ENCODE measurements at regions not wholly inside any gene's neighbourhood (a gene's known extent, or its start where the extent isn't known, plus 50 kb on each side); places are given as distances from the start of the nearest gene placed in this dataset.

GRCh38 chrX:22395372-22395771 is 122.7 kb downstream of the CBLL2 start:
- no peak for DNase-seq (ENCODE audit: low spot score)

GRCh38 chrX:22396408-22396807 is 123.7 kb downstream of the CBLL2 start:
- DNase-seq (ENCODE audit: low spot score) = no peak

- DNase-seq (ENCODE audit: low spot score) = no peak
Measured at GRCh38 chrX:22397566-22397965, 124.9 kb downstream of the CBLL2 start.

- no peak for DNase-seq (ENCODE audit: low spot score)
Measured at GRCh38 chrX:22399437-22400192, 126.9 kb downstream of the CBLL2 start.

- DNase-seq (ENCODE audit: low spot score) = no peak
Measured at GRCh38 chrX:22404297-22404696, 131.6 kb downstream of the CBLL2 start.

GRCh38 chrX:22406201-22406737 is 133.6 kb downstream of the CBLL2 start:
- no peak for DNase-seq (ENCODE audit: low spot score)

- no peak for DNase-seq (ENCODE audit: low spot score)
Measured at GRCh38 chrX:22409418-22409817, 136.7 kb downstream of the CBLL2 start.

GRCh38 chrX:22424122-22424915 is 151.6 kb downstream of the CBLL2 start:
- DNase-seq (ENCODE audit: low spot score) = no peak

GRCh38 chrX:22424919-22425318 is 152.2 kb downstream of the CBLL2 start:
- DNase-seq (ENCODE audit: low spot score) = no peak

- DNase-seq (ENCODE audit: low spot score) = no peak
Measured at GRCh38 chrX:22429704-22430103, 157.0 kb downstream of the CBLL2 start.

- no peak for DNase-seq (ENCODE audit: low spot score)
Measured at GRCh38 chrX:22430701-22431100, 158.0 kb downstream of the CBLL2 start.

GRCh38 chrX:22433292-22434070 is 160.8 kb downstream of the CBLL2 start:
- DNase-seq (ENCODE audit: low spot score) = no peak

- DNase-seq (ENCODE audit: low spot score) = no peak
Measured at GRCh38 chrX:22445880-22446279, 173.2 kb downstream of the CBLL2 start.

- no peak for DNase-seq (ENCODE audit: low spot score)
Measured at GRCh38 chrX:22462959-22463358, 190.2 kb downstream of the CBLL2 start.

- DNase-seq (ENCODE audit: low spot score) = no peak
Measured at GRCh38 chrX:22467571-22467970, 194.9 kb downstream of the CBLL2 start.

- DNase-seq (ENCODE audit: low spot score) = no peak
Measured at GRCh38 chrX:22481436-22481835, 208.7 kb downstream of the CBLL2 start.

- DNase-seq (ENCODE audit: low spot score) = peak; percentile 2
Measured at GRCh38 chrX:22486296-22486695, 213.6 kb downstream of the CBLL2 start.

- DNase-seq (ENCODE audit: low spot score) = no peak
Measured at GRCh38 chrX:22516893-22517292, 244.2 kb downstream of the CBLL2 start.

- no peak for DNase-seq (ENCODE audit: low spot score)
Measured at GRCh38 chrX:22520128-22520828, 247.6 kb downstream of the CBLL2 start.

- peak; percentile 51 for DNase-seq (ENCODE audit: low spot score)
Measured at GRCh38 chrX:22526339-22526738, 253.6 kb downstream of the CBLL2 start.

GRCh38 chrX:22527302-22527701 is 254.6 kb downstream of the CBLL2 start:
- DNase-seq (ENCODE audit: low spot score) = no peak

GRCh38 chrX:22533898-22534297 is 261.2 kb downstream of the CBLL2 start:
- no peak for DNase-seq (ENCODE audit: low spot score)

Data from GM03348 (cell line).